Ovary (tissue), 3 donors: ENCODE measurements at regions not wholly inside any gene's neighbourhood (a gene's known extent, or its start where the extent isn't known, plus 50 kb on each side); places are given as distances from the start of the nearest gene placed in this dataset.

Source experiments
- CTCF ChIP-seq, 3 donors: fragments of 450-650 bp in 2 of 3; fragments of 200-600 bp in 1 of 3; IDR thresholded peaks; one replicate each; pipeline versions ENCODE4 v1.5.1 to v1.8.0; 2016 to 2022; ENCODE audit warnings: antibody characterized with exemption in 3 of 3, mild to moderate bottlenecking in 1 of 3
- EP300 ChIP-seq: sonication (generic); formaldehyde crosslinking; IDR thresholded peaks from one replicate; pipeline ENCODE4 v1.6.1; 2017; ENCODE audit warnings: antibody characterized with exemption
- POLR2A ChIP-seq: fragments of 450-650 bp; IDR thresholded peaks from one replicate; pipeline ENCODE4 v1.6.1; 2017; ENCODE audit warnings: antibody characterized with exemption, mild to moderate bottlenecking, moderate library complexity
- donor health status: DM: no; HTN: no; CAD: no.

DNA sequence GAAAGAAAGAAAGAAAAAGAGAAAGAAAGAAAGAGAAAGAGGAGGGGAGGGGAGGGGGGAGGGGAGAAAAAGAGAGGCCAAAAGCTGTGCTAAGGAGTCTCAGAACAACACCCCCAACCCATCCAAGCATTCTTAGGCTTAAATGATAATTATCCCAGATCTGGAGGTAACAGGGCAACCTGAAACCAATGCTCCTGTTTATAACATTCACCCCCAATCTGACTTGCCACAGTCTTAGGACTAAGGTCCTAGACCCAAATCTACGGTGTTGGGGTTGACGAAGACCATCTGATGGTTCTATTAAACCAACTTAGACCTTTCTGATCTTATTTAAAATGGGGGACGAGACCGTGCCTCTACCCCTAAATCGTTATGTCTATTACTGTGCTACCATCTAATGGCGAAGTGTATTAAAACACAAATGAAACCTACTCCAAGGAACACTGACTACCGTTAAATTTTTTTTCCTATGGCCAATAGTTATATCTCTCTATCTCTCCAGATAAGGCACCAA lies 119.3 kb upstream of the CDC42BPA start:
- peak in 2 of 3 donors; percentile 54 to 57 for TF ChIP-seq CTCF (IDR thresholded peaks at IDR 0.05)
- no peak for TF ChIP-seq EP300
- TF ChIP-seq POLR2A = no peak
